OCI-LY3 (cell line): ENCODE measurements at regions not wholly inside any gene's neighbourhood (a gene's known extent, or its start where the extent isn't known, plus 50 kb on each side); places are given as distances from the start of the nearest gene placed in this dataset.
"Not testable (repeated sequence)": the region's sequence is repeated elsewhere in the genome, so short reads cannot be mapped to it uniquely, and the experiment has no call there.

Source experiments
- H2AFZ ChIP-seq: fragments of 200-600, 300-600 bp; shearing (Covaris generic); 2 replicates; pipeline ENCODE4 v1.6.0; 2014; ENCODE audit warnings: antibody characterized with exemption, low read depth, low read length
- H3K27ac ChIP-seq: fragments of 200-600, 300-600 bp; sonication (generic); 2 replicates; pipeline ENCODE4 v1.5.1; 2014; ENCODE audit warnings: mild to moderate bottlenecking, low read length, moderate library complexity, mixed read lengths
- H3K27me3 ChIP-seq: fragments of 200-600, 300-600 bp; sonication (generic); 2 replicates; pipeline ENCODE4 v1.6.1; 2014; ENCODE audit warnings: low read depth, low read length, mixed read lengths
- H3K36me3 ChIP-seq: fragments of 200-600, 300-600 bp; sonication (generic); replicated peaks from 2 replicates; pipeline ENCODE3; 2014; ENCODE audit warnings: low read depth, low read length, mixed read lengths
- H3K4me1 ChIP-seq: fragments of 300-600, 200-600 bp; sonication (generic); 2 replicates; pipeline ENCODE4 v1.6.1; 2014; ENCODE audit warnings: low read length, mixed read lengths
- H3K4me2 ChIP-seq: fragments of 200-600, 300-600 bp; sonication (generic); 2 replicates; pipeline ENCODE4 v1.6.1; 2014; ENCODE audit warnings: low read length, mixed read lengths
- H3K4me3 ChIP-seq: fragments of 300-600, 200-600 bp; sonication (generic); 2 replicates; pipeline ENCODE4 v1.5.1; 2014; ENCODE audit warnings: antibody characterized with exemption, mild to moderate bottlenecking, low read length, moderate library complexity
- H3K79me2 ChIP-seq: fragments of 300-600, 200-600 bp; shearing (Covaris generic); 2 replicates; pipeline ENCODE4 v1.6.1; 2014; ENCODE audit warnings: mild to moderate bottlenecking, low read length, mixed read lengths
- H3K9ac ChIP-seq: fragments of 300-600, 200-600 bp; shearing (Covaris generic); 2 replicates; pipeline ENCODE4 v1.6.0; 2014; ENCODE audit warnings: mild to moderate bottlenecking, low read length, moderate library complexity
- H3K9me3 ChIP-seq: fragments of 200-600, 300-600 bp; shearing (Covaris generic); 2 replicates; pipeline ENCODE4 v1.6.1; 2014; ENCODE audit warnings: low read length, mixed read lengths; ENCODE audit not compliant: insufficient read depth
- H4K20me1 ChIP-seq: fragments of 200-600, 300-600 bp; sonication (generic); 2 replicates; pipeline ENCODE4 v1.6.1; 2016; ENCODE audit warnings: low read length, mixed read lengths; ENCODE audit not compliant: insufficient read depth
- EZH2phosphoT487 ChIP-seq: fragments of 200-600 bp; shearing (Covaris generic); IDR thresholded peaks from 2 replicates; pipeline ENCODE4 v1.6.1; 2018; ENCODE audit warnings: antibody characterized with exemption, mixed run types, low read depth
- TF ChIP-seq, protein P1 (sequence below): fragments of 200-600, 300-600 bp; sonication (generic); IDR thresholded peaks from 2 replicates; pipeline ENCODE4 v1.5.1; 2014; ENCODE audit warnings: antibody characterized with exemption, low read length, low read depth

DNA sequence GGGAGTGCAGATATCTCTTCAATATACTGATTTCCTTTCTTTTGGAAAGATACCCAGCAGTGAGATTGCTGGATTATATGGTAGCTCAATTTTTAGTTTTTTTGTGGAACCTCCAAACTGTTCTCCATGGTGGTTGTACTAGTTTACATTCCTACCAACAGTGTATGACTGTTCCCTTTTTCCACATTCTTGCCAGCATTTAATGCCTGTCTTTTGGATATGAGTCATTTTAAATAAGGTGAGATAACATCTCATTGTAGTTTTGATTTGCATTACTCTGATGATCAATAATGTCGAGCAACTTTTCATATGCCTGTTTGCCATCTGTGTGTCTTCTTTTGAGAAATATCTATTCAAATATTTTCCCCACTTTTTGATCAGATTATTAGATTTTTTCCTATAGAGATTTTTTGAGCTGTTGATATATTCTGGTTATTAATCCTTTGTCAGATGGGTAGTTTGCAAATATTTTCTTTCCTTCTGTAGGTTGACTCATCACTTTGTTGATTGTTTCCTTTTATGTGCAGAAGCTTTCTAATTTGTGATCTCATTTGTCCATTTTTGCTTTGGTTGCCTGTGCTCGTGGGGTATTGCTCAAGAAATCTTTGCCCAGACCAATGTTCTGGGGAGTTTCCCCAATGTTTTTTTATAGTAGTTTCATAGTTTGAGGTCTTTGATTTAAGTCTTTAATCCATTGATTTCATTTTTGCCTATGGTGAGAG lies 552.7 kb downstream of the ZNF674 start:
- Histone ChIP-seq H3K79me2 (no peaks in the 10 kb centered on the region), H2AFZ (no peak overlapping the region), H3K36me3 (no peaks in the 10 kb centered on the region)

DNA sequence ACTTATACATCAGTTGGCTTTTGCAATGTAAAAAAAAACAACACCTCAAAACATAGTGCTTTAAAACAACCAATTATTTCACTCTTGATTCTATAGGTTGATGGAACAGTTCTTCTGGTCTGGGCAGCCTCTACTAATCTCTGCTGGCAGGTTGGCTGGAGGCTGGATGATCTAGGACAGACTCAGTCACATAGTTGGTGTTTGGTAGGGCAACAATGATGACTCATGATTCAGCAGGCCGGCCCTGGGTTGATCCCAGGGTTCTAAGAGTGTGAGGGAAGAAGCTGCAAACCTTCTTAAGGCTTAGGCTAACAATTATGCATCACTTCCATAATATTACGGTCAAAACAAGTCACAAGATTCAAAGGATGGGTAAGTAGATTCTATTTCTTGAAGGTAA lies 558.2 kb downstream of the ZNF674 start:
- TF ChIP-seq, protein P1, sequence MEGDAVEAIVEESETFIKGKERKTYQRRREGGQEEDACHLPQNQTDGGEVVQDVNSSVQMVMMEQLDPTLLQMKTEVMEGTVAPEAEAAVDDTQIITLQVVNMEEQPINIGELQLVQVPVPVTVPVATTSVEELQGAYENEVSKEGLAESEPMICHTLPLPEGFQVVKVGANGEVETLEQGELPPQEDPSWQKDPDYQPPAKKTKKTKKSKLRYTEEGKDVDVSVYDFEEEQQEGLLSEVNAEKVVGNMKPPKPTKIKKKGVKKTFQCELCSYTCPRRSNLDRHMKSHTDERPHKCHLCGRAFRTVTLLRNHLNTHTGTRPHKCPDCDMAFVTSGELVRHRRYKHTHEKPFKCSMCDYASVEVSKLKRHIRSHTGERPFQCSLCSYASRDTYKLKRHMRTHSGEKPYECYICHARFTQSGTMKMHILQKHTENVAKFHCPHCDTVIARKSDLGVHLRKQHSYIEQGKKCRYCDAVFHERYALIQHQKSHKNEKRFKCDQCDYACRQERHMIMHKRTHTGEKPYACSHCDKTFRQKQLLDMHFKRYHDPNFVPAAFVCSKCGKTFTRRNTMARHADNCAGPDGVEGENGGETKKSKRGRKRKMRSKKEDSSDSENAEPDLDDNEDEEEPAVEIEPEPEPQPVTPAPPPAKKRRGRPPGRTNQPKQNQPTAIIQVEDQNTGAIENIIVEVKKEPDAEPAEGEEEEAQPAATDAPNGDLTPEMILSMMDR = no peak
- no peak for TF ChIP-seq EZH2phosphoT487
- H3K27me3 ChIP-seq = no peaks in the 10 kb centered on the region
- H3K27ac ChIP-seq = no peak overlapping the region
- no peaks in the 10 kb centered on the region for H3K36me3 ChIP-seq
- no peaks in the 10 kb centered on the region for H3K9me3 ChIP-seq
- H3K4me2 ChIP-seq = no peak overlapping the region
- H4K20me1 ChIP-seq = no peaks in the 10 kb centered on the region
- no peak overlapping the region for H3K4me3 ChIP-seq
- no peak overlapping the region for H3K9ac ChIP-seq
- H3K4me1 ChIP-seq = no peaks in the 10 kb centered on the region
- no peaks in the 10 kb centered on the region for H3K79me2 ChIP-seq
- H2AFZ ChIP-seq = no peak overlapping the region

More for the DNA sequence above, 552.7 kb downstream of the ZNF674 start:
- no peak overlapping the region for H3K27ac ChIP-seq
- H3K27me3 ChIP-seq = no peaks in the 10 kb centered on the region
- no peaks in the 10 kb centered on the region for H4K20me1 ChIP-seq
- H3K9me3 ChIP-seq = no peaks in the 10 kb centered on the region
- no peak overlapping the region for H3K9ac ChIP-seq
- H3K4me3 ChIP-seq = no peak overlapping the region
- H3K4me2 ChIP-seq = no peak overlapping the region
- TF ChIP-seq EZH2phosphoT487 = no peak
- TF ChIP-seq, protein P1 = no peak
- no peaks in the 10 kb centered on the region for H3K4me1 ChIP-seq

DNA sequence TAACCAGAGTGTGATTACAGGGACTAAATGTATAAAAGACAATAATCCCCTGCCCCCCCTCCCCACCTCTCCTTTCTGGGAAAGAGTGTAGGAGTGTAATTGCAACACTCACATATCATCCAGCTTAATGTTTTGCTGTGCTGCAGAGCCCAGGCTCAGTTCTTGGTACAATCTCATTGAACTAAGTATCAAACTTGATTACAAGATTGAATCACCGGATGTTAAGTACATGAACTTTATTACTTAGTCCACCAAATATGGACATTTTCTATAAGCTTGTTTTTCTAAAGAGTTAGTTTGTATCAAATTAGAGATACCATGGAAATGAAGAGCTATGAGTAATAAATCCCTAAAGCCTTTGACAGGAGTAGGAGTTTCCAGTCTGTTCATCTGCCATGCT lies 559.1 kb downstream of the ZNF674 start:
- H4K20me1 ChIP-seq = no peaks in the 10 kb centered on the region
- no peak overlapping the region for H3K4me2 ChIP-seq
- no peak overlapping the region for H3K4me3 ChIP-seq
- TF ChIP-seq, protein P1 = no peak
- TF ChIP-seq EZH2phosphoT487 = no peak
- no peaks in the 10 kb centered on the region for H3K79me2 ChIP-seq
- H3K27ac ChIP-seq = no peak overlapping the region
- no peaks in the 10 kb centered on the region for H3K9me3 ChIP-seq
- no peaks in the 10 kb centered on the region for H3K27me3 ChIP-seq
- H3K36me3 ChIP-seq = no peaks in the 10 kb centered on the region
- H2AFZ ChIP-seq = no peak overlapping the region
- no peak overlapping the region for H3K9ac ChIP-seq
- H3K4me1 ChIP-seq = no peaks in the 10 kb centered on the region

DNA sequence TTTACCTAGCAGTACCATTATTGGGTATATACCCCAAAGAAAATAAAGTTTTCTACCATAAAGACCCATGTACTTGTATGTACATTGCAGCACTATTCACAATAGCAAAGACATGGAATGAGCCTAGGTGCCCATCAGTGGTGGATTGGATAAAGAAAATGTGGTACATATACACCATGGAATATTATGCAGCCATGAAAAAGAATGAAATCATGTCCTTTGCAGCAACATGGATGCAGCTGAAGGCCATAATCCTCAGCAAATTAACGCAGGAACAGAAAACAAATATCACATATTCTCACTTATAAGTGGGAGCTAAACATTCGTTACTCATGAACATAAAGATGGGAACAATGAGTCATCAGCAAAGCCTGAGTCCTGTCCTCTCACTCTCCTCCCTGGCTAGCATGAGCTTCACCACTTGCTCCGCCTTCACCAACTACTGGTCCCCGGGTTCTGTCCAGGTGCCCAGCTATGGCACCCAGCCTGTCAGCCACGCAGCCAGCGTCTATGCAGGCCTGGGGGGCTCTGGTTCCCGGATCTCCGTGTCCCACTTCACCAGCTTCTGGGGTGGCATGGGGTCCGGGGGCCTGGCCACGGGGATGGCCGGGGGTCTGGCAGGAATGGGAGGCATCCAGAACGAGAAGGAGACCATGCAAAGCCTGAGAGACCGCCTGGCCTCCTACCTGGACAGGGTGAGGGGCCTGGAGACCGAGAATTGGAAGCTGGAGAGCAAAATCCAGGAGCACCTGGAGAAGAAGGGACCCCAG lies 562.1 kb downstream of the ZNF674 start:
- not testable (repeated sequence) for H3K4me2 ChIP-seq, H3K27me3 ChIP-seq, H3K9ac ChIP-seq, H3K9me3 ChIP-seq, H4K20me1 ChIP-seq, H3K79me2 ChIP-seq, H3K4me3 ChIP-seq, H3K36me3 ChIP-seq, H3K4me1 ChIP-seq, H3K27ac ChIP-seq, H2AFZ ChIP-seq
